ENCODE measurements at regions not wholly inside any gene's neighbourhood (a gene's known extent, or its start where the extent isn't known, plus 50 kb on each side); places are given as distances from the start of the nearest gene placed in this dataset.
A peak's percentile ranks its signal among the peaks of the same experiment; 100 is the strongest.

DNA sequence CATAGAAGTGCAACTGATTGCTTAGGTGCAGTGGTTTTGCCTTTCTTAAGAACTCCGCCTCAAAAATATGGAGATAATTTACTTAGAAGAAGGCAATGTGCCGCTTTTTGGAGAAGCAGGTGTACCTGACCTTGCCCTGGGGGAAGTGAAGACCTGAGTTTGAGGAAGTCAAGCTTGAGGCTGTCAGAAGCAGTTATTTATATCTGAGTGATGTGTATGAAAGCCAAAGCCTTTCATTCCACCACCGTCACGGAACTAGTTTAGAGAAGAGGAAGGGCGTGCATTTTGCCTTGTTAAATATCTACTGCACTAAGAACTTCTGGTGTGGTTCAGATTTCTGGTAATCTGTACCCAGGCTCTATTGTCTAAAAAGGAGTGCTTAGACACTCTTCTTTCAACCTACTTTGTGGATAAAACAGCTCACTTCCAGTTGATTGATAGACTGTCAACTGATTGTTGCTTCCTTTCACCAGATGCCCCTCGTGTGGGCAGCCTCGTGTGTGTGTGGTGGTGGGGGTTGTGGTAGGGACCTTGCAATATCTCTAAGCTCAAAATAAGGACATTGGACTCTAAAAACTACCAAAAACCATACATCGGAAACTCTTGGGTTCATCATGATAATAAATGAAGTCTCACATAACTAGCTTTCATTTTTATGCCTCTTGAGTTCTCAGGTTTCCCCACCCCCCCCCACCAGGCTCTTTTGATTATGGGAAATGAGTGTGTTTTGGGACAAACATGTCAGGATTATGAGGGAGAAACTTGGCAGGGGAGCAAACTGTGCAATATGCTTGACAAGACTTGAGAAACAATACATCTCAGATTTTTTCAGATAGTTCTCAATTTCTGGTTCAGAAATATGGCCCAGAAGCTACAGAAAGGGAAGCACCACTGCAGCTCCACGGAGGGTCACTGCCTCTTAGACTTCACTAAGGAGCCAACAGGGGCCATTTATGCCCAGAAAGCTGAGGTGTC lies 78.6 kb downstream of the ARF6 start:
- DNase-seq, result peak; percentile 80

DNA sequence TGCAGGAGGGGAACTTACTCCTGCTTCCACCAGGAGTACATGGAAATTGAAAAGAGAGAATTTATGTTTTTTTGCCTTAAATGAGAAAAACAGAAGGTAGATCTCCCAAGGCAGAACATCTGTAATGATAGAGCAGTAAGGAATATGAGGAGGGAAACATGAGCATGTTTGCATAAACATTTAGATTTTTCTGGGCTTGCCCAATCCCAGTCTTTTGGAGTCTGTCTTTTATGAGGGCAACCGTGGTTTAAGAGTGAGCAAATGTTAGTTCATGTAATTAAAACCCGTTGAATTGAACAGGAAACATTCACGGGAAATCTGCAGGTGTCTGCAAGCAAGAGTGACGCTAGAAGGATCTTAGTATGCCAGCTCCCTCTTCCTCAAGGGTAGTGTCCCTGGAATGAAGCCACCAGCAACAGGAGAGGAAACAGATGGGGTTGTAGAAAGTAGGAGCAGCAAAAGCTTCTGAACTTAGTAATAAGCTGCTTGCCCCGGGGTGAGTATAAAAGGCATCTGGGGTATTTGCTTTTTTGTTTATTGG lies 79.3 kb downstream of the ARF6 start:
- no peak for DNase-seq

DNA sequence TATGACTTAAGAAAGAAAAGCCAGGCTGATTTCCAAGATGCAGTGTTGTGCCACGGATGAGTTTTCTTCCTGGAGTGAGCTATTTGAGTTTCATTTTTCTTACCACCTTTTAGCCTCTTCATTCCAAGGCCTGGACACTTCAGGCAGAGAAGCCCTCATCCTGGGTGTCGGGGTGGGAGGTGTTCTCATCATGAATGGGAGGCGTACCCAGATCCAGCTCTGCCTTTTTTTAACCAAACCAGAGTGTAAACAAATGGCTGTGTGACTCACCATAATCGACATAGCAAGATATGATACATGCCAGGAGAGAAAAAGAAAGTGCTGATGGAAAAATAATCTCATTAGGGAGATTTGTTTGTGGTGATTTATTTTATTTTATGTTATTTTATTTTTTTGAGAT lies 79.9 kb downstream of the ARF6 start:
- peak; percentile 61 for DNase-seq

DNA sequence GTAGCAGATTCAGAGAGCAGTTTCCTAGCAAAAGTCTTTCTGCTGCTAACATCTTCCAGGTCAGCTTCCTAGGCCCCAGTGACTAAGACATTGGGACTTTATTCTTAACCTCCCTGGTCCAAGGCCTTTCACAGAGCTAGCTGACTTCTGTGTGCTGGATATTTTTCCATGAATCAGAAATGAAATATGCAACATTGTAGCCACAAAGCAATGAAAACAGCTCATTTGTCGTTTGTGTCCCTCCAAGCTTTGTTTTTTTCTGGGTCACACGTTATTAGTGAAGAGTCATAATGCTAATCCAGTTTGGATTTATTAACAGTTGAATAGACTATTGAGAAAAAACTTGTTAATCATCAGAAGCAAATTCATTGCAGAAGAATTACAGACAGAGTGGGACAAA lies 82.4 kb downstream of the ARF6 start:
- no peak for DNase-seq

DNA sequence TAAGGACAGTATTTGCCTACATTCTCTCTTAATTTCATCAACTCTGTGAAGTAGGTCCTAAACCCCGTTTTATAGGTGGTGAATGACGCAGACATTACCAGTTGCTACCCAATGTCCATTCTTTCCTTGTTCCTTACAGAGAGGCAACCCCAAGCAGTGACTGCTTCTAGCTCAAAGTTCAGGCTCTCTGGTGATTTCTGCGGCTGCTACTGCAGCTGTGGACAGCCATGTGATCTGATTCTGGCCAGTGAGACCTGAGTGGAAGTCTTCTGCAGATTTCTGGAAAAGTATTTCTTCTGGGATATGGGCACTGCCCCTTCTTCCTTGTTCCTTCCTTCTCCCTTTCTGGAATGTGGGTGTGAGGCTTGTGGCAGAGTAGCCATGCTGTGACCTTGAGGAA lies 82.9 kb downstream of the ARF6 start:
- no peak for DNase-seq

DNA sequence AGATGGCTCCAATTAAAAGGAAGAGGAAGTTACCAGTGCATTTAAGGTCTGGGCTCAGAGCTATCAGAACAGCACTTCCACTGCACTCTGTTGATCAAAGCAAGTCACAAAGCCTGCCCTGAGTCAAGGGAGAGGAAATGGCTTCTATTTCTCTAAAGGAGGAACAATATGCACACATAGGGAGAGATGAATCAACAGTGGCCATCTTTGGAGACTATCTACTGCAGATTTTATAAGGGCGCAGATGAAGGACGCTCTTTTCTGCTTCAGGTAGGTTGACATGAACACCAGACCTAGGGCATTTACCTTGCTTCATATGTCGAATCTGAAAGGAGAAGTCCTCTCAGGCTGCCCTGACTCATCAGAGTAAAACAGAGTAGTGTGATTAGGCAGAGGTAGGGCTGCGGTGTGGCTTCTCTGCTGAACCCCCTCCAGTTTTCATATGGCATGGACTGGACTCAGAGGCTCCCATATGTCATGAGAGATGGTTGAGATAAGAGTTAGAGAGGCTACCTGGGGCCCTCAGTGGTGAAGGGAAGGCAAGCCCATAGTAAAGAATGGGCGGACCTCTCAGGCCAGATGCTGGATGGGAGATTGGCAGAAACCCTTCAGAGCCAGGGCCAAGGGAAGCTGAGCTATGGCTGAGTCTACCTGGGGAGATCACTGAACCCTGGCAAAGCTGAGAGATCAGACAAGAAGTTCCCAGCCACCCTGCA lies 84.4 kb downstream of the ARF6 start:
- peak; percentile 21 for DNase-seq

DNA sequence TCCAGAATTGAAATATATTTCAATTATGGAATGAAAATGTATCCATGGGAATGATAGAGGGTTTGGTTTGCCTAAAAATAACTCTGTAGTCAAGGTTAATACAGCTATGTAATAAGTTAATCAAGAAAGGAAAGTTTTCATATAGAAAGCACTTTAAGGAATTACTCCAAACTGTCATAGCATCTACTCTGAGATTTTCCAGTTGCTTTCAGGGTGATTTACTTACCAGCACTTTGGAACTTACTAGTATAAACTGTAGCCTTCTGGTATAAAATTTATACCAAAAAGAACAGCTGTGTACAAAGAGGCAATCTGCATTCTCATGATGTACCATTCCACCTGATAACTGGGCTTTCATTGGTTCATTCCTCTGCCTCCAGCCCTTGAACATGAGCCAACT lies 87.1 kb downstream of the ARF6 start:
- DNase-seq, result no peak

DNA sequence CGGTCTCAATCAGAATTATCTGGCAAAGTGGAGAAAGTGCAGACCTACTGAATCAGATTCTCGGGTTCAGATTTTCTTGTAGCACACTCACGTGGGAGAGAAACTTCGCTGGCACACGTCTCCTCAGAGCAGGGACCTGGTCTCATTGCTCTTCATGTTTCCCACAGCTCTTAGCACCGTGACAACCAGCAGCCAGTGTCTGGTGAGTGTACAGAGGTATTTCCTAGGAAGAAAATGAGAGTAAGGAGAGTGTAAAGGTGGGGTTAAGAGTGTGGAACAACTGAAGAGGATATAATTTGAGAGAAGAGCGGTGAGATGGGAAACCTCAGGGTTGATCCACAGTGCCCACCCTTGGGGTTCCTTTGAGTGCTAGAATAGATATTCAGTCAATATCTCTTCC lies 89.2 kb downstream of the ARF6 start:
- no peak for DNase-seq

DNA sequence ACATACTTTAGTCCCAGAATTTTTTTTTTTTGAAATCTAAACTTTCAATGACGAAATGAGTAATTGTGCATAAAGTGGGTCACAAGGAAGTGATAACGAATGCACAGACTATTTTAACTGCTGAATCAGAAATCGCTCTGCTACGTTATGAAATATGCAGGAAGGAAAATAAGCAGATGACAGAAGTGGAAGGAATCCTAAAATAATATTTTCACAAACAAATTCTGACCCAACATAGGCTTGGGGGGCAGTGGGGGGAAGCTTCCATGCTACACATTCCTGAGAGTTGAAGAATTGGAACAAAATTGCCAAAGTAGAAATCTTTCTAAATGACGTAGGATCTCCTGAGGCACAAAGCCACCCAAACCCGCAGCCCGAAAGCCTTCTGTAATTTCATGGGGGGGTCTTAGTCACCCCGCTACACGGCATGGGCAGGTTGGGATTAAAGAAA lies 89.6 kb downstream of the ARF6 start:
- no peak for DNase-seq

DNA sequence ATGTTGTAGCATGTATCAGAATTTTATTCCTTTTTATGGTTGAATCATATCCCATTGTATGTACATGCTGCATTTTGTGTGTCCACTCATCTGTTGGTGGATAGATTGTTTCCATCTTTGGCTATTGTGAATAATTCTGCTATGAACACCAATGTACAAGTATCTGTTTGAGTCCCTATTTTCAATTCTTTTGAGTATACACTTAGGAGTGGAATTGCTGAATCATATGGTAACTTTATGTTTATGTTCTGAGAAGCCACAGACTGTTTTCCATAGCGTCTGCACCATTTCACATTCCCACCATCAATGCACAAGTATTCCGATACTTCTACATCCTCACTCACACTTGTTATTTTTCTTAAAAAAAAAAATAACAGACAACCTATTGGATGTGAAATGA lies 91.5 kb downstream of the ARF6 start:
- no peak for DNase-seq

DNA sequence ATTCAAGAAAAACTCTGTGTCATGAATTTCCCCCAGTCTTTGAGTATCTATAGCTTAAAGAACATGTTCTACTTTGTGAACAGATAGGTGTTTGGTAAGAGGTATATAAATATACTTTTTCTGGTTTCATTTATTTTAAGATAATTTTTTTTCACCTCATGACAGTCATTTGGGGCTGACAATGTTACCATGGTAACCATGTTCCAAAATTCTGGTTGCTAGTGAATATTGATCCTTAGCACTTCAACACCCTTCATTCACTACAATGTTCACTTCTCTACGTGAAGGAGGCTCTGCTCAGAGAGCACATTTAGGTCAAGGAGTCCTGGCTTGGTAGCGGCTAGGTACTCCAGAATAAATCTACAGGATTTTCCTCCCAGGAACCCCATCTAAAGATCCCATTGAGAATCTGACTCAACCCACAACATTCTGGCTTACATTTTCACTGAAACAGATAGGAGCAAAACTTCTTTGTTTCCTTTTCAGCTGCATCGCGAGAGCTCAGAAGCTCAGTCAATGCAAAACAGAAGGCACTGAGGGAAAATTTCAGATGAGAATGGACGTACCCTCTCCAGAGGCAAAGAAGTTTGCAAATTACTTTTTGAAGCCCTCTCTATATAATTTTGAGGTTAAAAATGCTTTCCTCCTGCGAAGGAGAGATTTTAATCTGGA lies 93.6 kb downstream of the ARF6 start:
- DNase-seq, result no peak

DNA sequence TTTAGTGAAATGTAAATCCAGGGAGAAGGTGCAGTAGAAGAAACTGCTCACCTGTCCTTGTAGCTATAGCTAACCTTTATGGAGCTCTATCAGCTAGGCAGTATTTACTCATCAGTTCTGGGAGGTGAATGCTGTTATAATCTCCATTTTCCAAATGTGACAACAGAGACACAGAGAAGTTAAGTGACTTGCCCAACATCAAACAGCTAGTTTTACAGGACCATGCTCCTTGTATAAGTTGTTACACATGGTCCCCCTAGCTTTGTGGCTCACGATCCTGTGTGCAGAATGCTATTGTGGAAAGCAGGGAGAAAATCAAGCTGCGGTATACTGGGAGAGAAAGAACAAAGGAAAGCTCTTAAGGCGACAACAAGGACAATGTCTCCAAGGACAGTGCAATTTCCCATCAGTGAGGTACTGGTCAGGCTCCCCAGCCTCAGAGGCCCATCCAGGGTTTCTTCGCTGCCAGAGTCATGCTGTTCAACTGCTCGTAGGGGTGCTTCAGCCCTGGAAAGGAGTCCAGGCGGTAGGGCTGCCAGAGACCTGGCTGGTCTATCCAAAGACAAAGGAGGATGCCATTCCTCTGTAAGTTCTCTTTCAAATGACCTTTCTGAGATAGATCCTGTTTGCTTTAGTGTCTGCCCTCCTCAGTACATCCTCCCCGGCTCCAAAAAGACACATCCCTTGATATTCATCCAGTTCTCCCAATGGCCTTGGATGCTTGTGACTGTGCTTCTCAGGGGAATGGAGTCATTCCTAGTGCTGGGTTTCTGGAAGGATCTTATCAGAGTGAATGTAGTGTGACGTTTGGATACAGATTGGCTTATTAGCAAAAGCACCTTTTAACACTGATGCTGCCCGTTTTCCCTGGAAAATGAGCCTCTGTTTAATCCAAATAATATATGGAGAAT lies 95.5 kb downstream of the ARF6 start:
- no peak for DNase-seq

DNA sequence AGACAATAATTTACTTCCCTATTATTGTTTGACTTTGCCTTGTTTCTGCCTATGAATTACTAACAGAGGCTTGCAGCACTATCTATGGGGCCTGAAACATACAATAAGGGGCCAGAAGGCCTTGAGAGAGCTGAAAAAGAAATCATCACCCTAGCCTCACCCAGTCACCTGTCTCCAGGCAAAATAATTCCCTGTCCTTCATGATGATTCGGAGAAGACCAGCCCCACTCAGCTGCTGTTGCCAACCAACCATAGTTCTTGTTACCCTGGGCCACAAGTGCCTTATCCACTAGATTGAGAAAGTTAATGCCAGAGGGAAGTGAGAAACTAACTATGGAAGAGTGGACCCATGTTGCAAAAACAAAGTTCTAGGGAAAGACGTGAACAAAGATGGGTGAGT lies 97.1 kb downstream of the ARF6 start:
- no peak for DNase-seq

DNA sequence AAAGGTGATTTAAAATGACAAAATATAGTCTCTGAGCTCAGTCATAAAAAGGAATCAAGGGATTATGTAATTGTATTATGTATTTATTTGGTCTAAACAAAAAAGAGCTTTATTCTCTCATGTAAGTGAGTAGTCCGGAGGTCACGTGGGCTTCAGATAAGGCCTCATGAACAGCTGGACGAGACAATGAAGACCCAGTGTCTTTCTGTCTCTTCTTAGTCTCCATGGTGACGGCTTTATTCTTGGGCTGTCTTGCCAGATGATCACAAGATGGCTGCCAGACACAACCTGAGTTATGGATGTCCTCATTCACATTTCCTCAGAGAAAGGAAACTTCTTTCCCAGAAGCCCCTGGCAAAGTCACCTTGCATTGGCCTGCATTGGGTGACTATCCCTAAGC lies 98.6 kb downstream of the ARF6 start:
- no peak for DNase-seq

DNA sequence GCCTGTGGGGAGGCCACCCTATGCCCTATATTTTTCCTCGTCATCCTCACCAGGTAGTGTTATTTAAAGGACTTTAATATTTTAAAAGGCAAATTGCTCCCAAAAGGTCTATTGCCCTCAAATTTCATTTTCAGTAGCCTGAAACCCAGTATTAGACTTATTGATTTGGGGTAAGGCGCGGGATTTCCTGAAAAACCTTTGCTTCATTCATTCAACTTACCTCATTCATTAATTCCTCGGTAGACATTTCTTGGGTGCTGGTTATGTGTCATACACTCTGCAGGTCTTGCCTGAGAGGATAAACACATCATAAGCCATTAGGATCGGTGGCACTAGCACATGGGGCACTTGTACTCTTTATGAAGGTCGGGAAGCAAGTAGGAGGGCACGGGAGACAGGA lies 99.2 kb downstream of the ARF6 start:
- no peak for DNase-seq

DNA sequence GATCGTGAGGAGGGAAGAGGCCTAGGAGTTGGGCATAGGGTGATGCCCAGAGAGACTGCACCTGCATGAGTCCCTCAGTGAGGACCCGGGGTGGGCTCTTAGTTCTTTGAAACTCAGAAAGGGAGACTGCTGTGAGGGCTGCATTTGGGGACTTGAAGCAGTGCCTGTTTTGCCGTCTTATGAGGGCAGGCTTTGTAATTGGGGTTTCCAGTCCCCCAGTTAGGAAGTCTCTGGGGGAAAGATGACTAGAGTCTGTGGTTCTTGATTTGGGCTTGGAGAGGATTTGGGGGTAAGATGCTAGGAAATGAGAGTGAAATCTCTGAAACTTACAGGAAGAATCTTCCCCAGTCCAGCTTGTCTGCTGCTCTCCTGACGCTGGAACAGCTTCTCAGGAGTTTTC lies 99.6 kb downstream of the ARF6 start:
- no peak for DNase-seq

DNA sequence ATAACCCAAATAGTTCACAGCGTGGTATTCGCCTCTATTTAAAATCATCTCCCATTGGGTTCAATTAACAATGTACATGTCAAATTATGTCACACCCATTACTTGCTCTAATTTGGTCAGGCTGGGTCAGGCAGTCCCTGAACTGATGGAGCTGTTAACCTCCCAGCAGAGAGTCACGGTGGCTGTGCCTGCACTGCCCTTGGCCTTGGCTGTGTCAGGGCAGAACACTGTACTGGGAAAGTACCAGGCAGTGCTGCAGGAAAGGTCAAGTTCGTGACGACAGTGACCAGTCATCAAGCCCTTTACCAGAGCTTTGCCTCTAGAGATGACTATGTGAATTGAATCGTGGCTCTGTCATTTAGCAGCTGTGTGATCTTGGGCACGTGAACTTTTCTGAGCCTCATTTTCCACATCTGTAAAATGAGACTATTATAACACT lies 100.0 kb downstream of the ARF6 start:
- DNase-seq, result no peak

DNA sequence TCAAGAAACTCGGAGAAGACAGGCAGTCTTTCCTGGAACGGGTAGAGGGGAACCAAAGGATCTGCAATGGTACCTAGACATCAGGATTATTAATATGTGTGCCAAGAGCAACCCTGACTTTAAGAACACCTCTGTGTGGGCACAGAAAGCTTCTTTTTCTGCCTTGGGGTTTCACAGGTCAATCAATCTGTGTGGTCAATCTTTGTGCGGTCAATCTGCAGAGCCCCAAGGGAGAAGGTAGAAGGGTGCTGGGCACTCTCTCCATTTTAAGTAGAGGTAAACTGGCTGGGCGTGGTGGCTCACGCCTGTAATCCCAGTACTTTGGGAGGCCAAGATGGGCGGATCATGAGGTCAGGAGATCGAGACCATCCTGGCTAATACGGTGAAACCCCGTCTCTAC lies 100.7 kb downstream of the ARF6 start:
- DNase-seq, result no peak

DNA sequence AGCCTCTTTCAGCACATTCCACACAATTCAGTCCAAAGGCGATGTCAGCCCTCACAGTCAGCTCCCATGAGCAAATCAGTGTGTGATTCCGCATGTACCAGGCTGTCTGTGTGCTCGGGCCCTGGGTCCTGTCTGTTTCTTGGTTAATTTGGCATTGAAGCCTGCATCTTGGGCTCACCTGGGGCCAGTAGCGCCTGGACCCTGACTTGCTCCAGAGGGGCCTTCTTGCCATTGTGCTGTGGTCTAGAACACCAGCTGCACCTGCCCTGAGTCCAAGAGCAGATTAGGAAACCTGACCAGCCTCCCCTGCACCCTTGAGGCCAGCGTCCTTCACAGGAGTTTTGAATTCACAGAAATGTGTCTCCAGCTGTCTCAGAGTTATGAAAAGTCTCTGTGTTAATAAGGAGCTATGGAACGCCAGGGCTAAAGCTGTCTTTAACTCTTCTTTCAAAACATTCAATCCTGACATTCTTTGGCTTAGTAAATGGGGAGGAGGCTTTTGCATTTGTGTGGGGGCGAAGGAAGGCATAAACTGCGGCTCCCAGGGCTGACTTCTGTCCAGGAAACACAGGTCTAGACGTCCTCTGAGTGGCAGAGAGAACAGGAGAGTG lies 102.2 kb downstream of the ARF6 start:
- DNase-seq, result no peak

DNA sequence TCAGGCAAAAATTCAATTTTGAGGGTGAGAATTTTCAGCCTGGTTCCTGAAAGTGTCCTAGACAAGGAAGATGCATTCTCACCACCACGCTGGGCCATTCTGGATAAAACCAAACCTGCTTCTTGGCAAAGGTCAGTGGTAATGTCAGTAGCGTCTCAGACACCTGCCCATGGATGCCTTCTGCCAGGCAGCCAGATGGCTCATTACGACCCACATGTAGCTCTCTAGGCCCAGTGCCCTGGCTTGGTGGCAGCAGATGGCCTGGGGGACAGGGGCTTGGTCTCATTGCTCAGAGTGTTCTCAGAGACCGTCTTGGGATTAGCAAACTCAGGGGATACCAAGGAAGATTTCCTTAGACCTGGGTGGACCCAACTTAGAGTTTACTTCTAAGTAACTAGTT lies 105.1 kb downstream of the ARF6 start:
- no peak for DNase-seq

DNA sequence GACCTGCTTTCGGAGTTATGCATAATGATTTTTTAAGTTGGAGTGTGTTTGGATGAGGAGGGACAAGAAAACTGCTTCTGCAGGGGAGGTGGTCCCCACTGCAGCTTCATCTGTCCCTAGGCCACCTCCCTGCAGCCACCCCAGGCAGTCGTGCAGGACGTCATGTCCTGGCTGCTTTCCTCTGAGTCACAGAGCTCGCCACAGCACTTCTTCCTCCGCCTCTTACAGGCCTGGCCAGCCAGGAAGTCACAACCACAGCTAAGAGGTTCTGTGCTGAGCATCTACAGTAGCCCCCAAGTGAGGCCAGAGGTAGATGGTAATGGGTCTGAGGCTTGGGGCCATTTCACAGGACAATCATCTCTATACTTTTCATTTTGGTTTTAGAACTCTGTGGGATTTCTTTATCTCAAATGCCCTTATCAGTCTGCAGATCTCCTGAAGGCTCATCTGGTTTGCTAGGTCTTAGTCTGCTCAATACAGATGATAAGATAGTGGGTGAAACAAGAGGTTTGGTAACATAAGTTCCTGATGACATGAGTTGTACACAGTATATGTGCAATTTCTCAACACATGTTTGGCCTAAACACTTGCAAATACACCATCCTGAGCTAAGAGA lies 106.4 kb downstream of the ARF6 start:
- DNase-seq, result peak; percentile 88
